ENCODE measurements at regions not wholly inside any gene's neighbourhood (a gene's known extent, or its start where the extent isn't known, plus 50 kb on each side); places are given as distances from the start of the nearest gene placed in this dataset.

DNA sequence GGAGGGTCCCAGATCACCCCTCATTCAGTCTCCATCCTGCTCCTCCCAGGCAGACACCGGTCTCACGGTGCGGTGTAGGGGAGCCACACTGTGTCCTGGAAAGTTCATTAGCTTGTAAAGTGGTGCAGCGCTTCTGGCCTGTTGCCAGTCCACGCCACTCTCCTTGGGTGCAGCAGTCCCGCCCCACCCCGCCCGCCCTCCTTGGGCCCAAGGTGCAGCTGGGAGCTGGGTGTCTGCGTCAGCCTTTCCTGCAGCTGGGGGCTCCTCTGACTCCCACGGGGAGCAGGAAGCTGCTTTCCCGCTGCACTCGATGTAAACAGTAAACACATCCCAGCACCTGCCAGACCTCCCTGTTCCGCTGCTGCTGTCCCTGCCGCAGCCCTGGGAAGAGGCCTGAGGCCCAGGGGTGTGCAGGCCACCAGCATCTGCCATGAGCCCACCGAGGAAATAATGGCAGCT, 53.8 kb upstream of the ASB18 start:
- no peak for DNase-seq (ENCODE audit: extremely low read depth, low read depth)

GRCh38 chr2:236318401-236318800, 54.2 kb upstream of the ASB18 start:
- no peak for DNase-seq (ENCODE audit: extremely low read depth, low read depth)

DNA sequence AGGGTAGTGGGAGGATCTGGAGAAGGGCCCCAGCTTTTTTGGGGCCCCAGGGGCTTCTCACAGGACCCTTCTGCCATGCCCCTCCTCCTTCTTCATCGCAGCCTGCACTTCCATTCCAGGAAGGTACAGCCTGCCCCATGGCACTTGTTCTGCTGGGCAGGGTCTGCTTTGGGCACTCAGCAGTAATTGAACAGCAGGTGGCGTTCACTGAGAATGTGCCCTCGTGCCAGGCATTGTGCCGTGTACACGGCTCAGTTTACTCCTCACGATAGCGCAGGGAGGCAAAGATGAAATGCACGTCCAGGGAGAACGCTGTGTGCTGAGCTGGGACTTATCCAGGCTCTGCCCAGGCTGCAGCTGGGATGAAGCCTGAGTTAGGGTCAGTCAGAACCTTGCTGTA, 54.8 kb upstream of the ASB18 start:
- peak; percentile 13 for DNase-seq (ENCODE audit: extremely low read depth, low read depth)

DNA sequence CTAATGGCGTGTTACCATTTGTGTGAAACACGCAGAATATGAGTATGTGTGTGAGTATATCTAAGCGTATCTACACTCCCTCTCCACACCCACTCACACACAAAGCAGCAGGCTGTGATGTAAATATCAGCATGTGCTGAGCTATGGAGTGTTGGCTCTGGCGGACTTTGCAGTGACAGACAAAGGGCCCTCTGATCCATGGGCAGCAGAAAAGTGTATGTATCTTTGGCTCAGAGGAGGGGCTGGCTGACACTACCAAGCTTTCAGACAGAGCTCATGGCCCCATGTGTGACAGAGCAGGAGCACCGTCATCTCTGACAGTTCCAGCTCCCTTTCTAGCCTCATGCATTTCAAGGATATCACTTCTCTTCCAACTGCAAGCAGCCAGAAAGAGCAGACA, 57.2 kb upstream of the ASB18 start:
- DNase-seq (ENCODE audit: extremely low read depth, low read depth) = no peak

- DNase-seq (ENCODE audit: extremely low read depth, low read depth) = no peak
These were observed 69.4 kb upstream of the ASB18 start for GRCh38 chr2:236333417-236334121.

- DNase-seq (ENCODE audit: extremely low read depth, low read depth) = no peak
These were observed 70.1 kb upstream of the ASB18 start for GRCh38 chr2:236334122-236334876.

DNA sequence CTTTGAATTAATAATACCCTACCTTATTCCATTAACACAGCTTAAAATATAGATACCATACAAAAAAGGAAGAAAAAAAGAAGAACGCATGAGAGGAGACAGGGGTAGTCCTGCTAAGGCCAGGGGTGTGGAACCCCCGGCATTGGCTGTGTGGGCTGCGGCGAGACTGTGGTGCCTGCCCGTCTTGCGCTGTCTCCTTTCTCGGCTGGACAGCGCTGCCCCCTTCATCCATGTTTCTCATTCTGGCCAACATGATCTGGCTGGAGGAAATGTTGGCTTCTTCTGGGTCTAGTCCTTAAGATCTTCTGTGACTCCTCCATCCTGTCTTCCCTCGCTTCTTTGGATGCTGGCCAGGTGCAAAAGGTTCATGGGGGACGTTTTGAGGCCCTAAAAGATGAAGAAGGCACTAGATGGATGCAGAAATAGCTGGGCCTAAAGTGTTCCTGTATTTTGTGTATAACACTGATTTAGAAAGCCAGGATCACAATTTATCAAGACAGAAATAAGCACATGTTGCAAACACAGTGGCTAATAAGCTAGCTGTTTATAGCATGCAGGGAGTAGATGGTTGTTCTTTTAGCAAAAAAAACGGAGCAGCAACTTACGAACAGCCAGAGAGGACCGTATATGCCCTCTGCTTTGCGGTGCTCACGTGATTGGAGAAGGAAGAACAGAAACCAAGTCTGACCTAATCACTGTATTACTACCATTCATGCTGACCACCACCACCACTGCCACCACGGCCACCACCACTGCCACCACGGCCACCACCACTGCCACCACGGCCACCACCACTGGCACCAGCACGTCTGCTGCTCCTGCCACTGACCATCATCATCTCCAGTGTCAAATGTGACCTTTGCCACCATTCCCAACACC, 71.7 kb upstream of the ASB18 start:
- no peak for DNase-seq (ENCODE audit: extremely low read depth, low read depth)

GRCh38 chr2:236336575-236337464, 72.6 kb upstream of the ASB18 start:
- DNase-seq (ENCODE audit: extremely low read depth, low read depth) = no peak

DNA sequence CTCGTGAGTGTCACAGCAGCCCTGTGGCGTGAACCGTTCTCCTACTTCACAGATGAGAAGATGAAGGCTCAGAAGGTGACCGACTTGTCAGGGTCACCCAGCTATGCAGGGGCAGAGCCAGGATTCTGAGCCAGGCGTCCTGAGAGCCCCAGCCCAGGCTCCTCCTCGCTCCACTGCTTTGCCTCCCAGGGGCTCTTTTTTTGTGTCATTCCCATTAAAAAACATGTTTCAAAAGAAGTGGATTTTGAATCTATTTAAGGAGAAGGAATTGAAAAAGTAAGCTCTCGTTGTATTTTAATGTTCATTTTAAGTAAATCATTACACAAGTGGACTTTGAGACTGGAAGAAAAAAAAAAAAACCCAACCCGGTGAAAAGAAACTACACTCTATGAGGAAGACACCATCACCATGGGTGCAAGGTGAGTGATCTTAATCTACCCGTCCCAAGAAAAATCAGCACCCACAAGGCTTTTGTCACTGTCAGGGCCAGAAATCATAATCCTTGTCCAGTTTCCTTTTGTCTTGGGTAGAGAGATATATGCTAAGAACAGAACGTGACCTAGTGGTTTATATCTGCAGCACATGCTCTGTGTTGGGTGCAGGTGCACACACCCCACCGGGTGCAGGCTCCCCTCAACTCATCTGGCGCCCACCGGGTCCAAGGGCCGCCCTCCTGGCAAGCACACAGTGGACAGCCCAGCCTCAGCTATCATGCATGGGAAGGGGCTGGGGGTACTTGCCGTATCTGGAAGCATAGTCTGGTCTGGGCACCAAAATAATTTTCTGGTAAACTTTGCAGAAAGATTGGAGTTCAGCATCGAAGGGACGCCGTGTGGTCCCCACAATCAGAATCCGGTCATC, 73.5 kb upstream of the ASB18 start:
- no peak for DNase-seq (ENCODE audit: extremely low read depth, low read depth)

- no peak for DNase-seq (ENCODE audit: extremely low read depth, low read depth)
These were observed 74.4 kb upstream of the ASB18 start for GRCh38 chr2:236338495-236339184.

DNA sequence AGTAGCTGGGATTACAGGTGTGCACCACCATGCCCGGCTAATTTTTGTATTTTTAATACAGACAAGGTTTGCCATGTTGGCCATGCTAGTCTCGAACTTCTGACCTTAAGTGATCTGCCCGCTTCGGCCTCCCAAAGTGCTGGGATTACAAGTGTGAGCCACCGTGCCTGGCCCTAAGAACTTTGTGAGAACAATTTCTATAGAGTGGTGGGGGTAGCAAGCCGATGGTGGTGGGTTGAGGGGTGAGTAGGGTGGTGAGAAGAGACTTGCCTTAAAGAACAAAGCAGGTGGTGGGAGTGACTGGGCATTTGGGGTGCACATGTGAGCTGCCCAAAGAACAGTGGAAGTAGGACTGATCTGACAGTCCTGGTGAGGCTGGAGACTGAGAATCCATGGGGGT, 76.0 kb upstream of the ASB18 start:
- DNase-seq (ENCODE audit: extremely low read depth, low read depth) = no peak

GRCh38 chr2:236341067-236341466, 76.9 kb upstream of the ASB18 start:
- no peak for DNase-seq (ENCODE audit: extremely low read depth, low read depth)

DNA sequence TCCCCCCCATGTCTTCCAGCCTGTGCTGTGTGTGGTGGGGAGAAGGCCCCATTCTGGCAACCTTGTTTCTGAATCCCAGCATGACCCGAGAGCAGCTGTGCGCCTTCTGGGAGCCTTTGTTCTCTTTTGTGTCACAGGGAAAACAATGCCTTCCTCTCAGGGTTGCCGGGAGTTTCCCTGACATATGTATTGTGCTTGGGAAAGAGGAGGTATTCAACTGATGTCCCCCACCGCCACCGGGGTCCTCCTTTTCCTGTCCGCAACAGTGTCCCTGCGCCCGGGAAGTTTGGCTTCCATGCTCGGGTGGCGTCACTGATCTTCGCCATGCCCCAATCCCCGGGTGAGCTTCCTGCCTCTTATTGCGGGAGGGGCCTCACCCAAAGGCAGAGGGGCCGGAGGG, 77.5 kb upstream of the ASB18 start:
- no peak for DNase-seq (ENCODE audit: extremely low read depth, low read depth)

DNA sequence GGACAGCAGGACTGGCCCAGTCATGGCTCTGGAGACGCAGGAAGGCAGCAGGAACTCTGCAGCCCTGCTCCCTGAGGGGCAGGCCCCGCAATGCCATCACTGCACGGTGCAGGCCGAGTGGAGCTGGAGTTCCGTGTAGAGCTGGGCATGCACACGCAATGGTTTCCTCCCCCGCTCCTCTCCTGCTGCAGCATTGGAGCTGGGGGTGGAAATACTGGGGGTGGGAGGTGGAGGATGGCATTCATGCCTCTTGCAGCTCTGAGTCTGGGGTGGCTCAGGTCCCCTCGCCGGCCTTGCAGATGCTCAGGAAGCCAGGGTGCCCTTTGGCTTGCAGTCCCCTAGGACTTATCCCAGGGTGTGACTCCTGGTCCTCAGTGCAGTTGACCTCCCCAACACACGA, 78.3 kb upstream of the ASB18 start:
- no peak for DNase-seq (ENCODE audit: extremely low read depth, low read depth)

- no peak for DNase-seq (ENCODE audit: extremely low read depth, low read depth)
These were observed 78.7 kb upstream of the ASB18 start for GRCh38 chr2:236342951-236343350.

DNA sequence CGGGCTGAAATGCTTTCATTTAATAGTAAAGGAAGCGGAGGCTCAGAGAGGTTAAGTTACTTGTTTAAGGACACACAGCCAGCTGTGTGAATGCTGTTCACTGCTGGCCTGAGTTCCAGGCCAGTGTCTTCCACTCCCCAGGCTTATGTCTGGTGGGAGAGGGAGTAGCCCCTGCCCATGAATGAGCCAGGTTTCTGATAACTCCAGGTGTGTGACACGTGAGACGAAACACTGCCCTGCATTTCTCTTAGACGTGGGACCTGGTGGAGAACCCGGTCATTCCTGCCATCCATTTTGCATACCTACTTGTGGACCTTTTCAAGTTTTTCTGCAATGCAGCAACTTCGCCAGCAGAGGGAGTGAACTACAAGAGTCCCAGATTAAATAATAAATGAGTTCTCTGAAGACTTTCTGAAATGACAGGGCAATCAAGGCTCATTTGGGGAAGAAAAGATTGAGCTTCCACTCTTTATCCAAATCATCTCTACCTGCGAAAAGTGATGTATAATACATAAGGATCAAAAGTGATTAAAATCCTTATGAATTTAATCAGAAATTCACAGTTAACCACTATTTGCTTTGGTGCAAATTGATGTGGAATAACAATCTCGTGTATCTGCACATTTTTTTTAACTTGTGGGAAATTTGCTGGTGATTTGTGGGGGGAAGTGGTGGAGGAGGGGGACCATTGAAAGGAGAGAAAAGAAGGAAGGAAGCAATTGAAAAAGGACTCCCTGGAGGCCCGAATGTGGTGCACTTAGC, 79.4 kb upstream of the ASB18 start:
- DNase-seq (ENCODE audit: extremely low read depth, low read depth) = peak; percentile 69

DNA sequence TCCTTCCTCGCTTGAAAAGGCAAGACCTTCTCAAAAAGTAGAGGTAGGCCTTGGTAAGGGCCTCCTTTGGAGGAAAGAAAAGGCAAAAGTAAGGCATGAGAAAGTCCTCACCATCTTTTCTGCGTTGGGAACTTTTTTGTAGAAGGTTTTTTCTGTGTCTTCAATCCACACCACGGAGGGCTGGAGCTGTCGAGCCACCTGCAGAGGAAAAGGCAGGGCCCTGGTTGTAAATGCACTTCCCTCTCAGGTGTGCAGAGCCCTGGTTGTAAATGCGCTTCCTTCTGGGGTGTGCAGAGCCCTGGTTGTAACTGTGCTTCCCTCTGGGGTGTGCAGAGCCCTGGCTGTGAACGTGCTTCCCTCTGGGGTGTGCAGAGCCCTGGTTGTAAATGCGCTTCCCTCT, 80.2 kb upstream of the ASB18 start:
- no peak for DNase-seq (ENCODE audit: extremely low read depth, low read depth)

DNA sequence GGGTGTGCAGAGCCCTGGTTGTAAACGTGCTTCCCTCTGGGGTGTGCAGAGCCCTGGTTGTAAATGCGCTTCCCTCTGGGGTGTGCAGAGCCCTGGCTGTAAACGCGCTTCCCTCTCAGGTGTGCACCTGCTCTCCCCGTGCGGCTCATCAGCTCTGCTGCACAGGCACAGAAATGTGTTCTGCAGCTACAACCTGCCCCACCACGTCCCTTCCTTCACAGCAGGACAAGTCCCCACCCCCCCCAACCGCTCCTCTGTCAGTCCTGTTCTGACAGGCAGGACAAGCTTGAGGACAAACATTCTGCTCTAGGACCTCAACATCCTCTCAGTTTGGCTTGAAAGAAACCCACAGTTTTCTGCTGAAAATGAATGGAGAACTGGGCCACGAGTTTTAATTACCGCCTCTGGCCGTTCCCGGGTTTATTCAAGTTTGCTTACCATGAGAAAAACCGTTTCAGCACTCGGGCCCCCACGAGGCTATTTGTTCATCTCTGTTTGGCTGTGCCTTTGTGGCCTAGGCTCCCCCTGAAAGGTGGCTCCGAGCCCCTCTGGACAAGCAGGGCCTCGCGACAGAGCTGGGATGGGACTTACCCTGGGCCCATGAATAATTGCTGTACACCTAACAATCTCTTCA, 81.0 kb upstream of the ASB18 start:
- DNase-seq (ENCODE audit: extremely low read depth, low read depth) = no peak

Measured in NCI-H460 (cell line).